K562 (cell line): ENCODE measurements at regions not wholly inside any gene's neighbourhood (a gene's known extent, or its start where the extent isn't known, plus 50 kb on each side); places are given as distances from the start of the nearest gene placed in this dataset.

Experiments
- ATAC-seq: fragments of 200-7000 bp; cut with Tn5 transposase; 3 replicates; pipeline ENCODE4 v1.9.1; 2020; ENCODE audit warnings: moderate library complexity
- BruUV-seq: library from RNA; stranded (reverse); fragments of 400-500 nt; replicated peaks from 2 replicates; lab custom pipeline; 2021; lab: Mats Ljungman, UMichigan
- CTCF ChIA-PET: fragments of 300-600 bp; formaldehyde crosslinking; extraction: SDS; loops from one replicate; lab custom pipeline; 2021; ENCODE audit warnings: low intra/inter-chr PET ratio; lab: Yijun Ruan, JAX
- POLR2A ChIA-PET: fragments of 300-600, 350-650 bp; sonication (Branson Sonifier 250); formaldehyde crosslinking; extraction: SDS; loops from one replicate; lab custom pipeline; 2021; ENCODE audit warnings: antibody characterized with exemption, inconsistent platforms; lab: Yijun Ruan, JAX
- DNase-seq, 4 experiments: peaks; one replicate each; pipeline versions ENCODE4 v3.0.0 to v3.0.0-alpha.2; 2011 to 2018; ENCODE audit warnings: low spot score in 3 of 4, mixed read lengths in 3 of 4; ENCODE audit errors: extremely low read depth in 1 of 4
- FAIRE-seq: peaks from 2 replicates; lab custom pipeline; 2011; peaks lifted over from hg19 to GRCh38; lab: Jason Lieb, UNC
- H2AFZ ChIP-seq: 2 replicates; pipeline ENCODE4 v1.6.0; 2011; ENCODE audit warnings: low read depth, low read length, control low read depth, inconsistent platforms
- H3K27ac ChIP-seq: fragments of 200-600 bp; 3 replicates; pipeline ENCODE4 v1.8.0; 2011; ENCODE audit warnings: low read depth, mild to moderate bottlenecking, control low read depth, inconsistent platforms, low read length, moderate library complexity, mixed read lengths; ENCODE audit errors: extremely low read depth
- H3K27me3 ChIP-seq, 2 experiments: fragments of 300-600 bp in 1 of 2; 2 replicates in 1 of 2; 3 replicates in 1 of 2; pipeline versions ENCODE4 v1.6.0 to v1.8.0; 2011; ENCODE audit warnings: inconsistent platforms in 2 of 2, low read length in 2 of 2, mild to moderate bottlenecking in 1 of 2, mixed read lengths in 1 of 2, moderate library complexity in 1 of 2; ENCODE audit not compliant: control insufficient read depth in 2 of 2, insufficient read depth in 2 of 2
- H3K36me3 ChIP-seq: fragments of 300-600 bp; 3 replicates; pipeline ENCODE4 v1.8.0; 2011; ENCODE audit warnings: mild to moderate bottlenecking, low read length, inconsistent platforms; ENCODE audit not compliant: control insufficient read depth, insufficient read depth
- H3K4me1 ChIP-seq, 2 experiments: fragments of 200-600 bp in 1 of 2; replicated peaks in 1 of 2; 2 replicates in 1 of 2; 3 replicates in 1 of 2; pipeline versions ENCODE4 v1.5.1 to v1.8.0; 2011; ENCODE audit warnings: inconsistent platforms in 2 of 2, low read length in 2 of 2, mild to moderate bottlenecking in 1 of 2, mixed read lengths in 1 of 2, moderate library complexity in 1 of 2; ENCODE audit not compliant: control insufficient read depth in 2 of 2, insufficient read depth in 2 of 2
- H3K4me2 ChIP-seq: 2 replicates; pipeline ENCODE4 v1.6.1; 2011; ENCODE audit warnings: low read length, control low read depth, inconsistent platforms, mixed read lengths; ENCODE audit not compliant: insufficient read depth
- H3K4me3 ChIP-seq: fragments of 200-600 bp; sonication (generic), shearing (Covaris generic); 2 replicates; pipeline ENCODE4 v1.5.1; 2016; ENCODE audit warnings: control low read depth, inconsistent platforms
- H3K79me2 ChIP-seq: fragments of 200-600 bp; 3 replicates; pipeline ENCODE4 v1.8.0; 2011; ENCODE audit warnings: low read length, inconsistent platforms; ENCODE audit not compliant: control insufficient read depth, insufficient read depth
- H3K9ac ChIP-seq, 2 experiments: 2 replicates each; pipeline versions ENCODE4 v1.6.0 to v1.6.1; 2011; ENCODE audit warnings: low read depth in 2 of 2, low read length in 2 of 2, control low read depth in 1 of 2, inconsistent platforms in 1 of 2, mild to moderate bottlenecking in 1 of 2, mixed read lengths in 1 of 2; ENCODE audit not compliant: insufficient read depth in 1 of 2
- H3K9me1 ChIP-seq: one replicate; pipeline ENCODE4 v1.6.0; 2011; ENCODE audit warnings: inconsistent platforms, mild to moderate bottlenecking, low read length, moderate library complexity; ENCODE audit not compliant: control insufficient read depth, insufficient read depth
- H3K9me3 ChIP-seq: replicated peaks from 2 replicates; pipeline ENCODE4 v1.5.1; 2011; ENCODE audit warnings: low read depth, low read length, inconsistent platforms; ENCODE audit not compliant: control insufficient read depth, insufficient read depth
- H4K20me1 ChIP-seq: replicated peaks from 2 replicates; pipeline ENCODE4 v1.6.1; 2011; ENCODE audit warnings: low read length, inconsistent platforms, mixed read lengths; ENCODE audit not compliant: control insufficient read depth, insufficient read depth
- HDAC8 ChIP-seq: fragments of 450-650 bp; IDR thresholded peaks from 2 replicates; pipeline ENCODE4 v1.6.1; 2016; ENCODE audit warnings: mild to moderate bottlenecking, missing genetic modification characterization, moderate library complexity, missing compliant biosample characterization
- WGBS: fragments of 100-300 bp; shearing (Covaris generic); methylation state at CpG from one replicate; pipeline ENCODE4 v1.1.6; 2016; ENCODE audit warnings: low coverage, mixed read lengths; ENCODE audit not compliant: insufficient coverage; ENCODE audit errors: missing lambda C conversion rate; 5-methylcytosine and 5-hydroxymethylcytosine counted together
- in situ Hi-C: fragments of 300-500 bp; cut with MboI; formaldehyde crosslinking; loops from 4 replicates; pipeline ENCODE4 v1.15.0; 2018; ENCODE audit warnings: inconsistent platforms, mixed read lengths
- intact Hi-C: fragments of 100-400 bp; cut with micrococcal nuclease; formaldehyde crosslinking; loops from 2 replicates; pipeline ENCODE4 v1.14.2; 2022
- TF ChIP-seq, protein P1 (sequence below), 2 experiments: IDR thresholded peaks; 2 replicates each; pipeline ENCODE4 v1.6.1; 2011; ENCODE audit warnings: borderline replicate concordance in 1 of 2, control low read depth in 1 of 2, low read depth in 1 of 2, low read length in 1 of 2, mild to moderate bottlenecking in 1 of 2, mixed read lengths in 1 of 2, moderate library complexity in 1 of 2; ENCODE audit not compliant: insufficient read depth in 1 of 2, insufficient read length in 1 of 2, poor library complexity in 1 of 2, severe bottlenecking in 1 of 2; ENCODE audit errors: extremely low read depth in 1 of 2

DNA sequence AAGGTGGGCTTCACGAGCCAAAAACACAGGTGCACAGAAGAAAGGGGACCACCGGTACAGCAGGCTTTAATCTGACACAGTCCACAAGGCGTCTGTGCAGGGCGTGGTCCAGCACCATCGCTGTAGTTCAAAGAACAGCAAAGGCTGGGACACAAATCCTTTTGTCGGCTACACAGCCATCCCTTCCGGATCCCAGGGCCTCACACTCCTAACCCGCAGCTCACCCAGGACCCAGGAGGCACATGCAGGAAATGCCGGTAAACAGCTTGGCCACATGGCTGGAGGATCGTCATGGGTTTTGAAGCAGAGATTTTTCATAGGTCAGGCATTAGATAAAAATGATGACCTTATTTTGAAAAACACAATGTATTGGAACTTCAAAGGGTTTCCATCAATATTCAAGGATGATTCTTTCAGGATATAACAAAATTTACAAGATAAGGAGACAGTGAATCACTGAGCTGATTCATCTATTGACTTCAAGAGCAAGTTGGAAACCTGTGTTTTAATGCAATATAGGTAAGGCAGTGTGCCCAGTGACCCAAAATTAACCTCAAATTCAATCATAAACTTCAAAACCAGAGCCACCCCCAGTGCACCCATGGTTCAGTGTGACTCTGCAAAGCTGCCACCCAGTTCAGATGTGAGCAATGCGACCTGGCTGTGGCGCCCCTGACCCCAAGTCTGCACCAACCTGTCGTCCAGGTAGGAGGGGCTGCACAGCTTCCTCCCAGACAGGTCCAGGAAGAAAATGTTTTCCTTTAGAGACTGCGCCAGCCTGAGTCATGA is 74.4 kb downstream of the TMEM18 start:
- H2AFZ ChIP-seq, result no peak overlapping the region
- POLR2A ChIA-PET, result no interaction called here
- TF ChIP-seq, protein P1, sequence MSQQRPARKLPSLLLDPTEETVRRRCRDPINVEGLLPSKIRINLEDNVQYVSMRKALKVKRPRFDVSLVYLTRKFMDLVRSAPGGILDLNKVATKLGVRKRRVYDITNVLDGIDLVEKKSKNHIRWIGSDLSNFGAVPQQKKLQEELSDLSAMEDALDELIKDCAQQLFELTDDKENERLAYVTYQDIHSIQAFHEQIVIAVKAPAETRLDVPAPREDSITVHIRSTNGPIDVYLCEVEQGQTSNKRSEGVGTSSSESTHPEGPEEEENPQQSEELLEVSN (IDR thresholded peaks at IDR 0.05; ENCODE audit: borderline replicate concordance in 1 of 2, extremely low read depth in 1 of 2, insufficient read depth in 1 of 2, insufficient read length in 1 of 2, low read depth in 1 of 2, low read length in 1 of 2, poor library complexity in 1 of 2, severe bottlenecking in 1 of 2), result peak in 1 of 2 experiments; percentile 32
- no peak for TF ChIP-seq HDAC8 (tag)
- TF ChIP-seq, all 486 proteins: peak for 1

More for the DNA sequence above, 74.4 kb downstream of the TMEM18 start:
- no peak overlapping the region for H3K27ac ChIP-seq
- no peaks in the 10 kb centered on the region for H3K9me1 ChIP-seq
- WGBS, result under 1% methylated on average over 14 of the region's 14 CpGs
- no TSS peak for BruUV-seq
- H3K9ac ChIP-seq, result no peak overlapping the region
- CTCF ChIA-PET, result no interaction called here
- intact Hi-C loops, result no loop called here
- peaks cover 24 to 67% of the 10 kb centered on the region in 2 experiments for H3K27me3 ChIP-seq
- no peak overlapping the region for H3K4me3 ChIP-seq
- no peak for ATAC-seq
- peaks cover 0 to 4% of the 10 kb centered on the region in 2 experiments; a peak in 1 of 5 replicates for H3K4me1 ChIP-seq
- no peaks in the 10 kb centered on the region for H3K36me3 ChIP-seq
- no peak for DNase-seq
- H4K20me1 ChIP-seq, result no peaks in the 10 kb centered on the region
- FAIRE-seq, result no peak
- in situ Hi-C loops, result no loop called here
- no peaks in the 10 kb centered on the region for H3K79me2 ChIP-seq
- H3K9me3 ChIP-seq, result no peaks in the 10 kb centered on the region
- no peak overlapping the region for H3K4me2 ChIP-seq
